Left lung (tissue), 4 donors: ENCODE measurements at regions not wholly inside any gene's neighbourhood (a gene's known extent, or its start where the extent isn't known, plus 50 kb on each side); places are given as distances from the start of the nearest gene placed in this dataset.

Source experiments
- ATAC-seq: fragments of 200-7000 bp; cut with Tn5 transposase; one replicate; pipeline ENCODE4 v1.9.1; 2020; ENCODE audit warnings: moderate library complexity
- DNase-seq, 4 donors: peaks; one replicate each; pipeline ENCODE4 v3.0.0-alpha.2; 2013 to 2020
- H3K27ac ChIP-seq, 2 donors: fragments of 200-600 bp; sonication (generic) in 1 of 2; one replicate each; pipeline versions ENCODE4 v1.5.0 to v1.8.0; 2020 to 2021
- H3K27me3 ChIP-seq, 2 donors: fragments of 200-600 bp; sonication (generic) in 1 of 2; one replicate each; pipeline versions ENCODE4 v1.5.0 to v1.8.0; 2020 to 2021
- H3K36me3 ChIP-seq, 2 donors: fragments of 200-600 bp; sonication (generic) in 1 of 2; one replicate each; pipeline versions ENCODE4 v1.5.0 to v1.8.0; 2020 to 2021
- H3K4me1 ChIP-seq, 2 donors: fragments of 200-600 bp; one replicate each; pipeline ENCODE4 v1.8.0; 2021
- H3K4me3 ChIP-seq, 2 donors: fragments of 200-600 bp; sonication (generic) in 1 of 2; one replicate each; pipeline versions ENCODE4 v1.5.0 to v1.8.0; 2020 to 2021; ENCODE audit warnings: mild to moderate bottlenecking in 1 of 2
- H3K9me3 ChIP-seq, 2 donors: fragments of 200-600 bp; sonication (generic) in 1 of 2; one replicate each; pipeline versions ENCODE4 v1.5.0 to v1.8.0; 2020 to 2021
- intact Hi-C, 2 donors: fragments of 100-400 bp; cut with DNase I; formaldehyde crosslinking; loops; one replicate each; pipeline versions ENCODE4 v1.11.2 to v1.14.2; 2022
- TF ChIP-seq, protein P1 (sequence below), 2 donors: fragments of 200-600 bp; sonication (generic) in 1 of 2; IDR thresholded peaks; one replicate each; pipeline versions ENCODE4 v1.5.0 to v1.8.0; 2021; ENCODE audit warnings: antibody characterized with exemption in 2 of 2
- donor health status: DM: no; HTN: yes; CAD: no.
- donor health status: DM: no; HTN: no; CAD: no.

DNA sequence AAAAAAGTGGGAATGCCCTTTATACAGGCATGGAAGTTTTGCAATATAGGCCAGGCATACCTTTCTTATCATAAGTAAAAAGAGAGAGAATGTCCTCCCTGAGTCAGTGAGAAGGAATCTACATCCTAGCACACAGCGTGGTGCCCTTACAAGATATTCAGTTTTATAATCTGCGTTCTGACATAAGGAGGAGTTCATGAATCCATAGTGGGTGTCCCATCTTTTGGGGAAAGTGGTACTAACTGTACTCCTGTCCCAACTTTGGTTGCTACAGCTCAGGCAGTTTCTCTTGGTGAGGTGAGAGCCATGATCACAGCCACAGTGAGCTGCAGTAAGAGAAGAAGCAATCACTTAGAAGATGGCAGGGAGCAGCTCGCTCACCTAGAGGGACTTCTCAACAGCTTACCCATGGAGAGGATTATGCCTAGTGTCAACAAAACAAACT lies 332.9 kb downstream of the BCAT1 start:
- Histone ChIP-seq H3K4me3 (no peak overlapping the region), H3K36me3 (no peaks in the 10 kb centered on the region), H3K4me1 (no peaks in the 10 kb centered on the region), H3K27me3 (no peaks in the 10 kb centered on the region), H3K9me3 (peaks cover 0 to 4% of the 10 kb centered on the region in 2 donors), H3K27ac (no peak overlapping the region)
- TF ChIP-seq, protein P1, sequence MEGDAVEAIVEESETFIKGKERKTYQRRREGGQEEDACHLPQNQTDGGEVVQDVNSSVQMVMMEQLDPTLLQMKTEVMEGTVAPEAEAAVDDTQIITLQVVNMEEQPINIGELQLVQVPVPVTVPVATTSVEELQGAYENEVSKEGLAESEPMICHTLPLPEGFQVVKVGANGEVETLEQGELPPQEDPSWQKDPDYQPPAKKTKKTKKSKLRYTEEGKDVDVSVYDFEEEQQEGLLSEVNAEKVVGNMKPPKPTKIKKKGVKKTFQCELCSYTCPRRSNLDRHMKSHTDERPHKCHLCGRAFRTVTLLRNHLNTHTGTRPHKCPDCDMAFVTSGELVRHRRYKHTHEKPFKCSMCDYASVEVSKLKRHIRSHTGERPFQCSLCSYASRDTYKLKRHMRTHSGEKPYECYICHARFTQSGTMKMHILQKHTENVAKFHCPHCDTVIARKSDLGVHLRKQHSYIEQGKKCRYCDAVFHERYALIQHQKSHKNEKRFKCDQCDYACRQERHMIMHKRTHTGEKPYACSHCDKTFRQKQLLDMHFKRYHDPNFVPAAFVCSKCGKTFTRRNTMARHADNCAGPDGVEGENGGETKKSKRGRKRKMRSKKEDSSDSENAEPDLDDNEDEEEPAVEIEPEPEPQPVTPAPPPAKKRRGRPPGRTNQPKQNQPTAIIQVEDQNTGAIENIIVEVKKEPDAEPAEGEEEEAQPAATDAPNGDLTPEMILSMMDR (IDR thresholded peaks at IDR 0.05) = no peak
- ATAC-seq (no peak), DNase-seq (no peak)
- intact Hi-C loops = no loop called here

DNA sequence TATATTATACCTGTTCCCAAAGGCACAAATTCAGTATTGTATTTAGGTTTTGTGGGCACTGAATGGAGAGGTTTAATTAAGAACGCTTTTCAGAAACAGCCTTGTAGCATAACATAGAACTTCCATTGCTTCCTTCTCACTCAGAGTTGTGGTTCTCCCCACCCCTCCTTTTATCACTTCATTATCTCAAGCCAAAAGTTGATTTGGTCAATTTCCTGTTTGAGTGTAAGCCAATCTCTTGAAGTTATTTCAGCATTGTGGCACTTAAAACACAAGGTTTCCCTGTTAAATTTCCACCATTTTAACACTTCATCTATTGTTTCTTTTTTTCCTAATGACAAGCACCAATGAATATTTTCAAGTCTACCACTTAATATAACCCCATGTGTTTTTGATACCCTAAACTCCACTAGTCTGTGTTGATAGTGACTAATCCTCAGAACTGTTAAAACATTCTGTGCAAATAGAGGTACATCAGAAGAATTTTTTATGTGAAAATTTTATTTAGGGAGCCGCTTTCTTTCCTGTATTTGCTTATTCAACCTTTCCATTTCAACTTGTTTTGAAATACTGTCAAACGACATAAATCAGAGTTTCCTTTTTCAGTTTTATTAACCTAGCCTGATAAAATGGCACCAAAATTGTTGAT lies 340.1 kb downstream of the BCAT1 start:
- TF ChIP-seq, protein P1 (IDR thresholded peaks at IDR 0.05) = no peak
- no peaks in the 10 kb centered on the region for H3K36me3 ChIP-seq
- ATAC-seq = no peak
- no peaks in the 10 kb centered on the region for H3K4me1 ChIP-seq
- H3K27ac ChIP-seq = no peak overlapping the region
- H3K4me3 ChIP-seq = no peak overlapping the region
- DNase-seq = no peak
- intact Hi-C loops = no loop called here
- H3K27me3 ChIP-seq = no peaks in the 10 kb centered on the region
- H3K9me3 ChIP-seq = peaks cover 0 to 2% of the 10 kb centered on the region in 2 donors

DNA sequence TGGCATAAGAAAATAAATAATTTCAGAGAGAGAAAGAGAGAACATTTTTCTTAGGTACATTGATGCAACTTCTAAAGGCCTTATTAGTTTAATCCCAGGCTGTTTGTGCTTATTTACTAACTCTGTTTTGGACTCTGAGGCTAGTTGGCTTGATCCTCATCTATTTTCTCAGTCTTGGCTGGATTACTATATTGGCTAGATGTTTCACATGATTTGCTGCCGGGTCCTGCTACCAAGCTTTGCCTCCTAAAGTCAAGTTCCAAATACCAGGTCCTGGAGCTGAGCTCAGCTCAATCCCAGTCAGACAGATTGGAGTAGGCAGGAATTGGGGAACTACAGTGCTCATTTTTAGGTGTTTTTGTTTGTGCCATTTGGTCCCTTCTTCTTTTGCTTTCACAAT lies 340.8 kb downstream of the BCAT1 start:
- Histone ChIP-seq H3K27me3 (no peaks in the 10 kb centered on the region), H3K4me3 (no peak overlapping the region), H3K27ac (no peak overlapping the region), H3K4me1 (no peaks in the 10 kb centered on the region), H3K36me3 (no peaks in the 10 kb centered on the region), H3K9me3 (peaks cover 0 to 2% of the 10 kb centered on the region in 2 donors)
- intact Hi-C loops = no loop called here
- DNase-seq = no peak
- ATAC-seq = no peak
- TF ChIP-seq, protein P1 (IDR thresholded peaks at IDR 0.05) = no peak

DNA sequence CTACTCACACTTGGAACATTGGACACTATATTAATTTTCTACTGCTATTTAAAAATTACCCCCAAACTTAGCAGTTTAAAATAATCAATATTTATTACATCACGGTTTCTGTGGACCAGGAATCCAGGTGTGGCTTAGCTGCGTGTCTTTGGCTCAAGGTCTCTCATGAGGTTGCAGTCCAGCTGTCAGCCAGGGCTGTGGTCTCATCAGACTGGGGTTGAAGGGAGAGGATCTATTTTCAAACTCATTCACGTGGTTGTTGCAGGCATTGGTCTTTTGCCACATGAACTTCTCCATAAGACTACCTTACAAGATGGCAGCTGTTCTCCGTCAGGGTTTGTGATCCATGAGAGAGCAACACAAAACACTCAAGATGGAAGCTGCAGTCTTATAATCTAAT lies 343.0 kb downstream of the BCAT1 start:
- no peak for ATAC-seq
- DNase-seq = no peak
- TF ChIP-seq, protein P1 (IDR thresholded peaks at IDR 0.05) = no peak
- Histone ChIP-seq H3K27me3 (no peaks in the 10 kb centered on the region), H3K4me1 (peaks cover 0 to 4% of the 10 kb centered on the region in 2 donors), H3K36me3 (no peaks in the 10 kb centered on the region), H3K27ac (no peak overlapping the region), H3K9me3 (peaks cover 0 to 2% of the 10 kb centered on the region in 2 donors), H3K4me3 (no peak overlapping the region)
- intact Hi-C loops = no loop called here

DNA sequence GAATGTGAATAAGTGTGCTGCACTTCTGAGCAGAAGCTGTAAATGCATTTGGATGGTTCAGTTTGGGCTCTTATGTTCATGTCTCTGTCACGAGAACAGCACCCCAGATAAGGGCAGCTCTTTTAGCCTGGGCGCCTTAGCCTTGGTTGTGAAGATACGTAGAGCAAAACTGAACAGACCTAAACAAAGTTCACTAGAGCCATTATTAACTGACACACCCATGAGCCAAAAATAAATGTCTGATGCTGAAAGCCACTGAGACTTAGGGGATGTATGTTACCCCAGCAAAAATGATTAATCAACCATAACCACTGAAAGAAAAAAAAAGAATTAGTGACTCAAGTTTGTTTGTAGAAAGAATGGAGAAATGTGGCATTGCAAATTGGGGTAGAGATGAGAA lies 343.4 kb downstream of the BCAT1 start:
- Histone ChIP-seq H3K4me3 (no peak overlapping the region), H3K9me3 (peaks cover 0 to 2% of the 10 kb centered on the region in 2 donors), H3K27me3 (no peaks in the 10 kb centered on the region), H3K36me3 (no peaks in the 10 kb centered on the region), H3K27ac (no peak overlapping the region), H3K4me1 (peaks cover 0 to 5% of the 10 kb centered on the region in 2 donors)
- TF ChIP-seq, protein P1 (IDR thresholded peaks at IDR 0.05) = no peak
- intact Hi-C loops = no loop called here
- DNase-seq (no peak), ATAC-seq (no peak)
